Stimulated activated CD8-positive, alpha-beta memory T cell treated with anti-CD3 and anti-CD28 coated beads, Interleukin-15, amount 100 ng/mL, for 4 hours (primary cell): ENCODE measurements at regions not wholly inside any gene's neighbourhood (a gene's known extent, or its start where the extent isn't known, plus 50 kb on each side); places are given as distances from the start of the nearest gene placed in this dataset.
"Not testable (repeated sequence)": the region's sequence is repeated elsewhere in the genome, so short reads cannot be mapped to it uniquely, and the experiment has no call there.

Experiments
- DNase-seq, 2 donors: peaks; one replicate each; pipeline ENCODE4 v3.0.0-alpha.2; 2020; ENCODE audit warnings: low read depth in 2 of 2

- no peak for DNase-seq
Measured at GRCh38 chr5:164203581-164204225, 698.3 kb downstream of the MAT2B start.

- DNase-seq = no peak
Measured at GRCh38 chr5:164204338-164204946, 699.0 kb downstream of the MAT2B start.

- no peak for DNase-seq
Measured at GRCh38 chr5:164206196-164206595, 700.8 kb downstream of the MAT2B start.

GRCh38 chr5:164207646-164208045 is 702.2 kb downstream of the MAT2B start:
- DNase-seq = no peak

- DNase-seq = no peak
Measured at GRCh38 chr5:164210491-164210890, 705.1 kb downstream of the MAT2B start.

GRCh38 chr5:164214698-164215097 is 709.3 kb downstream of the MAT2B start:
- DNase-seq = no peak

- no peak for DNase-seq
Measured at GRCh38 chr5:164217464-164217863, 712.0 kb downstream of the MAT2B start.

GRCh38 chr5:164220522-164220921 is 715.1 kb downstream of the MAT2B start:
- DNase-seq = no peak

GRCh38 chr5:164224236-164224635 is 718.8 kb downstream of the MAT2B start:
- no peak for DNase-seq

- DNase-seq = no peak
Measured at GRCh38 chr5:164224772-164225171, 719.4 kb downstream of the MAT2B start.

- DNase-seq = no peak
Measured at GRCh38 chr5:164230341-164230740, 724.9 kb downstream of the MAT2B start.

- DNase-seq = no peak
Measured at GRCh38 chr5:164233791-164234190, 728.4 kb downstream of the MAT2B start.

GRCh38 chr5:164234321-164234720 is 728.9 kb downstream of the MAT2B start:
- DNase-seq = no peak

GRCh38 chr5:164235300-164235891 is 730.0 kb downstream of the MAT2B start:
- no peak for DNase-seq

- DNase-seq = no peak
Measured at GRCh38 chr5:164237486-164237885, 732.1 kb downstream of the MAT2B start.

- not testable (repeated sequence) for DNase-seq
Measured at GRCh38 chr5:164251781-164252180, 746.4 kb downstream of the MAT2B start.

- DNase-seq = no peak
Measured at GRCh38 chr5:164253764-164254163, 748.3 kb downstream of the MAT2B start.

GRCh38 chr5:164255598-164256213 is 750.3 kb downstream of the MAT2B start:
- DNase-seq = no peak

- DNase-seq = no peak
Measured at GRCh38 chr5:164256351-164256750, 750.9 kb downstream of the MAT2B start.

GRCh38 chr5:164256954-164257353 is 751.5 kb downstream of the MAT2B start:
- no peak for DNase-seq

- DNase-seq = no peak
Measured at GRCh38 chr5:164265566-164265965, 760.1 kb downstream of the MAT2B start.

- no peak for DNase-seq
Measured at GRCh38 chr5:164266571-164266970, 761.2 kb downstream of the MAT2B start.

GRCh38 chr5:164277720-164278119 is 772.3 kb downstream of the MAT2B start:
- DNase-seq = no peak
